A673 (cell line): ENCODE measurements at regions not wholly inside any gene's neighbourhood (a gene's known extent, or its start where the extent isn't known, plus 50 kb on each side); places are given as distances from the start of the nearest gene placed in this dataset.

ENCODE experiments used
- BruUV-seq: library from RNA; stranded (reverse); fragments of 400-500 nt; replicated peaks from 2 replicates; lab custom pipeline; 2021; lab: Mats Ljungman, UMichigan
- CTCF ChIA-PET: fragments of 300-600 bp; sonication (Branson Sonifier 250); formaldehyde crosslinking; loops from one replicate; lab custom pipeline; 2022; ENCODE audit warnings: antibody characterized with exemption; lab: Charles Lee
- POLR2A ChIA-PET: fragments of 300-600 bp; sonication (Branson Sonifier 250); formaldehyde crosslinking; loops from one replicate; lab custom pipeline; 2022; ENCODE audit warnings: antibody characterized with exemption; ENCODE audit not compliant: low non-redundant PET; lab: Charles Lee
- DNase-seq: peaks from one replicate; pipeline ENCODE4 v3.0.0-alpha.2; 2015; ENCODE audit warnings: low spot score
- H3K27ac ChIP-seq: fragments of 200-600 bp; sonication (generic); 2 replicates; pipeline ENCODE4 v1.5.1; 2016; ENCODE audit warnings: mixed run types, low read depth, mild to moderate bottlenecking, mixed read lengths, antibody characterized with exemption, low read length; ENCODE audit not compliant: poor library complexity, severe bottlenecking
- H3K27me3 ChIP-seq: fragments of 200-600 bp; sonication (generic); replicated peaks from 2 replicates; pipeline ENCODE4 v1.6.1; 2017; ENCODE audit warnings: mixed run types, low read depth, mild to moderate bottlenecking, mixed read lengths, antibody characterized with exemption, low read length; ENCODE audit not compliant: insufficient read depth, poor library complexity
- H3K36me3 ChIP-seq: fragments of 200-600 bp; sonication (generic); 2 replicates; pipeline ENCODE4 v1.6.1; 2016; ENCODE audit warnings: mixed run types, mild to moderate bottlenecking, mixed read lengths, antibody characterized with exemption, low read length; ENCODE audit not compliant: insufficient read depth, poor library complexity, severe bottlenecking
- H3K4me1 ChIP-seq: fragments of 200-600 bp; sonication (generic); 2 replicates; pipeline ENCODE4 v1.6.1; 2017; ENCODE audit warnings: mixed run types, mild to moderate bottlenecking, mixed read lengths, antibody characterized with exemption, low read length; ENCODE audit not compliant: insufficient read depth, poor library complexity, severe bottlenecking
- H3K4me3 ChIP-seq: fragments of 200-600 bp; sonication (generic); 2 replicates; pipeline ENCODE4 v1.5.1; 2016; ENCODE audit warnings: low read depth, mixed run types, mild to moderate bottlenecking, mixed read lengths, low read length; ENCODE audit not compliant: poor library complexity, severe bottlenecking
- H3K9me3 ChIP-seq: fragments of 200-600 bp; sonication (generic); 2 replicates; pipeline ENCODE4 v1.6.1; 2016; ENCODE audit warnings: mixed run types, low read depth, mild to moderate bottlenecking, mixed read lengths, antibody characterized with exemption, low read length; ENCODE audit not compliant: poor library complexity, severe bottlenecking
- CTCF ChIP-seq: fragments of 300-800, 200-600 bp; sonication (generic); conservative IDR thresholded peaks from 2 replicates; pipeline ENCODE4 v1.5.1; 2017; ENCODE audit warnings: low read depth, mild to moderate bottlenecking, antibody characterized with exemption, low read length, moderate library complexity, mixed read lengths
- EZH2 ChIP-seq: fragments of 200-600 bp; sonication (generic); IDR thresholded peaks from 2 replicates; pipeline ENCODE4 v1.6.1; 2017; ENCODE audit warnings: borderline replicate concordance, low read depth, mild to moderate bottlenecking, mixed read lengths, antibody characterized with exemption, low read length; ENCODE audit not compliant: poor library complexity, severe bottlenecking
- intact Hi-C: fragments of 100-400 bp; cut with micrococcal nuclease; formaldehyde crosslinking; loops from one replicate; pipeline ENCODE4 v1.10.0; 2022; ENCODE audit not compliant: unreplicated experiment

- intact Hi-C loops, result loop anchor here (5.0 to 10.0 kb wide), 4 partner anchors 194 to 1821 kb away; partner anchors contain the start of gene B3GALT2
- no TSS peak for BruUV-seq
Observed at GRCh38 chr1:194296201-194296600, 1109.8 kb upstream of the B3GALT2 start.

GRCh38 chr1:194295685-194296084 is 1109.3 kb upstream of the B3GALT2 start:
- no peak overlapping the region for H3K4me3 ChIP-seq
- no peaks in the 10 kb centered on the region for H3K36me3 ChIP-seq
- TF ChIP-seq CTCF (peak; percentile 50), EZH2 (no peak)
- ChIA-PET CTCF (no interaction called here), POLR2A (no interaction called here)
- DNase-seq, result peak; percentile 31
- H3K27ac ChIP-seq, result no peak overlapping the region
- no TSS peak for BruUV-seq
- intact Hi-C loops, result loop anchor here (5.0 to 10.0 kb wide), 4 partner anchors 193 to 1821 kb away; partner anchors contain the start of gene B3GALT2
- no peaks in the 10 kb centered on the region for H3K4me1 ChIP-seq
- H3K9me3 ChIP-seq, result no peaks in the 10 kb centered on the region
- H3K27me3 ChIP-seq, result no peaks in the 10 kb centered on the region

More at GRCh38 chr1:194296201-194296600, 1109.8 kb upstream of the B3GALT2 start:
- no peaks in the 10 kb centered on the region for H3K27me3 ChIP-seq
- TF ChIP-seq EZH2 (no peak), CTCF (no peak)
- no peaks in the 10 kb centered on the region for H3K36me3 ChIP-seq
- POLR2A ChIA-PET, result no interaction called here
- DNase-seq, result no peak
- CTCF ChIA-PET, result no interaction called here
- H3K4me3 ChIP-seq, result no peak overlapping the region
- no peaks in the 10 kb centered on the region for H3K9me3 ChIP-seq
- H3K27ac ChIP-seq, result no peak overlapping the region
- H3K4me1 ChIP-seq, result no peaks in the 10 kb centered on the region

- TF ChIP-seq CTCF, result no peak
- no peak for TF ChIP-seq EZH2
- H3K27ac ChIP-seq, result no peak overlapping the region
- intact Hi-C loops, result loop anchor here (10.0 kb wide), 2 partner anchors 1109 to 1819 kb away; partner anchors contain the start of gene B3GALT2
- no peaks in the 10 kb centered on the region for H3K36me3 ChIP-seq
- no peaks in the 10 kb centered on the region for H3K4me1 ChIP-seq
- ChIA-PET POLR2A (no interaction called here), CTCF (no interaction called here)
- H3K27me3 ChIP-seq, result no peaks in the 10 kb centered on the region
- H3K4me3 ChIP-seq, result no peak overlapping the region
- no TSS peak for BruUV-seq
- no peaks in the 10 kb centered on the region for H3K9me3 ChIP-seq
- no peak for DNase-seq
Observed at GRCh38 chr1:194293851-194294405, 1107.5 kb upstream of the B3GALT2 start.
